HEK293 (cell line): ENCODE measurements at regions not wholly inside any gene's neighbourhood (a gene's known extent, or its start where the extent isn't known, plus 50 kb on each side); places are given as distances from the start of the nearest gene placed in this dataset.
A peak's percentile ranks its signal among the peaks of the same experiment; 100 is the strongest.

Experiments used
- CTCF ChIA-PET: fragments of 350-600 bp; formaldehyde crosslinking; extraction: SDS; loops from one replicate; lab custom pipeline; 2021; ENCODE audit warnings: antibody characterized with exemption; lab: Yijun Ruan, JAX
- POLR2A ChIA-PET: fragments of 300-600 bp; formaldehyde crosslinking; extraction: SDS; loops from one replicate; lab custom pipeline; 2020; ENCODE audit warnings: antibody characterized with exemption, inconsistent platforms; lab: Yijun Ruan, JAX
- H3K27ac ChIP-seq: fragments of 200-500 bp; sonication (Bioruptor generic); 2 replicates; pipeline ENCODE4 v1.5.1; 2014; ENCODE audit warnings: low read depth, low read length, control low read depth, inconsistent platforms; ENCODE audit errors: extremely low read depth
- H3K36me3 ChIP-seq, 2 experiments: fragments of 200-500 bp in 1 of 2; sonication (Bioruptor generic) in 1 of 2; 1 replicate in 1 of 2; 2 replicates in 1 of 2; pipeline ENCODE4 v1.5.1; 2014 to 2017; ENCODE audit warnings: inconsistent platforms in 2 of 2, low read length in 2 of 2; ENCODE audit not compliant: control insufficient read depth in 2 of 2, insufficient read depth in 1 of 2
- H3K4me1 ChIP-seq: fragments of 200-500 bp; sonication (Bioruptor generic); 2 replicates; pipeline ENCODE4 v1.5.1; 2014; ENCODE audit warnings: mild to moderate bottlenecking, low read length, inconsistent platforms; ENCODE audit not compliant: control insufficient read depth, insufficient read depth
- H3K4me3 ChIP-seq: 2 replicates; pipeline ENCODE4 v1.5.1; 2011; ENCODE audit warnings: low read depth, mild to moderate bottlenecking, control low read depth, low read length, moderate library complexity
- H3K9me3 ChIP-seq: fragments of 200-500 bp; sonication (Bioruptor generic); 2 replicates; pipeline ENCODE4 v1.5.1; 2014; ENCODE audit warnings: low read depth, low read length, inconsistent platforms; ENCODE audit not compliant: control insufficient read depth, insufficient read depth
- FEZF1 ChIP-seq: fragments of 450-650 bp; formaldehyde crosslinking; IDR thresholded peaks from 2 replicates; pipeline ENCODE4 v1.5.1; 2016; ENCODE audit warnings: missing biosample characterization, missing genetic modification characterization
- IKZF3 ChIP-seq: fragments of 450-650 bp; IDR thresholded peaks from 2 replicates; pipeline ENCODE4 v1.5.0; 2018; ENCODE audit warnings: missing biosample characterization, mild to moderate bottlenecking, missing genetic modification characterization, moderate library complexity
- MEIS1 ChIP-seq: sonication (generic); formaldehyde crosslinking; IDR thresholded peaks from 2 replicates; pipeline ENCODE4 v1.8.1; 2022; ENCODE audit warnings: missing genetic modification reagents, mild to moderate bottlenecking, borderline replicate concordance
- OSR2 ChIP-seq: fragments of 450-650 bp; formaldehyde crosslinking; IDR thresholded peaks from 2 replicates; pipeline ENCODE4 v1.5.1; 2016; ENCODE audit warnings: missing biosample characterization, missing genetic modification characterization
- PRDM4 ChIP-seq: fragments of 450-650 bp; formaldehyde crosslinking; IDR thresholded peaks from 2 replicates; pipeline ENCODE4 v1.5.1; 2017; ENCODE audit warnings: missing biosample characterization, missing genetic modification characterization
- SCRT2 ChIP-seq: fragments of 450-650 bp; formaldehyde crosslinking; IDR thresholded peaks from 2 replicates; pipeline ENCODE4 v1.5.1; 2016; ENCODE audit warnings: missing biosample characterization, missing genetic modification characterization
- WT1 ChIP-seq: fragments of 450-650 bp; formaldehyde crosslinking; IDR thresholded peaks from 2 replicates; pipeline ENCODE4 v1.5.1; 2016; ENCODE audit warnings: missing biosample characterization, missing genetic modification characterization
- ZBTB6 ChIP-seq: fragments of 450-650 bp; formaldehyde crosslinking; IDR thresholded peaks from 2 replicates; pipeline ENCODE4 v1.5.1; 2017; ENCODE audit warnings: missing biosample characterization, missing genetic modification characterization
- ZNF155 ChIP-seq: fragments of 450-650 bp; formaldehyde crosslinking; IDR thresholded peaks from 2 replicates; pipeline ENCODE4 v1.5.1; 2016; ENCODE audit warnings: missing biosample characterization, missing genetic modification characterization
- ZNF341 ChIP-seq: fragments of 450-650 bp; formaldehyde crosslinking; IDR thresholded peaks from 2 replicates; pipeline ENCODE4; 2016; ENCODE audit warnings: low read depth, missing biosample characterization, missing genetic modification characterization
- ZNF558 ChIP-seq: fragments of 450-650 bp; formaldehyde crosslinking; IDR thresholded peaks from 2 replicates; pipeline ENCODE4 v1.5.1; 2016; ENCODE audit warnings: missing biosample characterization, missing genetic modification characterization
- ZNF571 ChIP-seq: fragments of 450-650 bp; formaldehyde crosslinking; IDR thresholded peaks from 2 replicates; pipeline ENCODE4 v1.5.0; 2017; ENCODE audit warnings: missing biosample characterization, missing genetic modification characterization
- ZNF626 ChIP-seq: fragments of 450-650 bp; sonication (Bioruptor Pico); formaldehyde crosslinking; IDR thresholded peaks from 2 replicates; pipeline ENCODE4 v1.5.1; 2018; ENCODE audit warnings: missing biosample characterization, missing genetic modification characterization, inconsistent platforms
- ZNF792 ChIP-seq: fragments of 450-650 bp; formaldehyde crosslinking; IDR thresholded peaks from 2 replicates; pipeline ENCODE4 v1.5.1; 2016; ENCODE audit warnings: missing biosample characterization, missing genetic modification characterization
- ZNF843 ChIP-seq: fragments of 450-650 bp; formaldehyde crosslinking; IDR thresholded peaks from 2 replicates; pipeline ENCODE4 v1.5.1; 2016; ENCODE audit warnings: missing biosample characterization, missing genetic modification characterization
- TF ChIP-seq, protein P1 (sequence below): fragments of 450-650 bp; IDR thresholded peaks from 2 replicates; pipeline ENCODE4 v1.5.1; 2018; ENCODE audit warnings: missing biosample characterization, missing genetic modification characterization
- TF ChIP-seq, protein P2 (sequence below): fragments of 450-650 bp; formaldehyde crosslinking; IDR thresholded peaks from 2 replicates; pipeline ENCODE4 v1.5.1; 2016; ENCODE audit warnings: missing biosample characterization, missing genetic modification characterization, borderline replicate concordance

GRCh38 chr10:36677431-36677768 is 448.0 kb upstream of the ANKRD30A start:
- CTCF ChIA-PET = interaction anchor here (0.5 to 0.7 kb wide), 3 partner anchors 32 to 306 kb away, joined by 3 to 5 read pairs (median 4); no protein-coding TSS in a partner anchor
- POLR2A ChIA-PET = no interaction called here
- Histone ChIP-seq H3K9me3 (no peaks in the 10 kb centered on the region), H3K36me3 (no peaks in the 10 kb centered on the region), H3K4me3 (no peak overlapping the region), H3K27ac (no peak overlapping the region), H3K4me1 (peaks cover 23% of the 10 kb centered on the region)
- no peak for TF ChIP-seq PRDM4
- TF ChIP-seq ZNF792 (tag by site-specific recombination) = no peak
- 0 out of 2 replicates have a peak, but pooled peaks have one; percentile 3 for TF ChIP-seq SCRT2 (tag by site-specific recombination)
- TF ChIP-seq ZNF843 (tag by site-specific recombination) = 0 out of 2 replicates have a peak, but pooled peaks have one; percentile 1
- 0 out of 2 replicates have a peak, but pooled peaks have one; percentile 4 for TF ChIP-seq WT1 (tag by site-specific recombination)
- 0 out of 2 replicates have a peak, but pooled peaks have one; percentile 32 for TF ChIP-seq IKZF3 (tag by site-specific recombination)
- TF ChIP-seq ZNF571 (tag by site-specific recombination) = no peak
- TF ChIP-seq, protein P1, sequence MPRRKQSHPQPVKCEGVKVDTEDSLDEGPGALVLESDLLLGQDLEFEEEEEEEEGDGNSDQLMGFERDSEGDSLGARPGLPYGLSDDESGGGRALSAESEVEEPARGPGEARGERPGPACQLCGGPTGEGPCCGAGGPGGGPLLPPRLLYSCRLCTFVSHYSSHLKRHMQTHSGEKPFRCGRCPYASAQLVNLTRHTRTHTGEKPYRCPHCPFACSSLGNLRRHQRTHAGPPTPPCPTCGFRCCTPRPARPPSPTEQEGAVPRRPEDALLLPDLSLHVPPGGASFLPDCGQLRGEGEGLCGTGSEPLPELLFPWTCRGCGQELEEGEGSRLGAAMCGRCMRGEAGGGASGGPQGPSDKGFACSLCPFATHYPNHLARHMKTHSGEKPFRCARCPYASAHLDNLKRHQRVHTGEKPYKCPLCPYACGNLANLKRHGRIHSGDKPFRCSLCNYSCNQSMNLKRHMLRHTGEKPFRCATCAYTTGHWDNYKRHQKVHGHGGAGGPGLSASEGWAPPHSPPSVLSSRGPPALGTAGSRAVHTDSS = no peak
- TF ChIP-seq ZBTB6 (tag by site-specific recombination) = no peak
- TF ChIP-seq ZNF558 (tag by site-specific recombination) = no peak
- TF ChIP-seq, protein P2, sequence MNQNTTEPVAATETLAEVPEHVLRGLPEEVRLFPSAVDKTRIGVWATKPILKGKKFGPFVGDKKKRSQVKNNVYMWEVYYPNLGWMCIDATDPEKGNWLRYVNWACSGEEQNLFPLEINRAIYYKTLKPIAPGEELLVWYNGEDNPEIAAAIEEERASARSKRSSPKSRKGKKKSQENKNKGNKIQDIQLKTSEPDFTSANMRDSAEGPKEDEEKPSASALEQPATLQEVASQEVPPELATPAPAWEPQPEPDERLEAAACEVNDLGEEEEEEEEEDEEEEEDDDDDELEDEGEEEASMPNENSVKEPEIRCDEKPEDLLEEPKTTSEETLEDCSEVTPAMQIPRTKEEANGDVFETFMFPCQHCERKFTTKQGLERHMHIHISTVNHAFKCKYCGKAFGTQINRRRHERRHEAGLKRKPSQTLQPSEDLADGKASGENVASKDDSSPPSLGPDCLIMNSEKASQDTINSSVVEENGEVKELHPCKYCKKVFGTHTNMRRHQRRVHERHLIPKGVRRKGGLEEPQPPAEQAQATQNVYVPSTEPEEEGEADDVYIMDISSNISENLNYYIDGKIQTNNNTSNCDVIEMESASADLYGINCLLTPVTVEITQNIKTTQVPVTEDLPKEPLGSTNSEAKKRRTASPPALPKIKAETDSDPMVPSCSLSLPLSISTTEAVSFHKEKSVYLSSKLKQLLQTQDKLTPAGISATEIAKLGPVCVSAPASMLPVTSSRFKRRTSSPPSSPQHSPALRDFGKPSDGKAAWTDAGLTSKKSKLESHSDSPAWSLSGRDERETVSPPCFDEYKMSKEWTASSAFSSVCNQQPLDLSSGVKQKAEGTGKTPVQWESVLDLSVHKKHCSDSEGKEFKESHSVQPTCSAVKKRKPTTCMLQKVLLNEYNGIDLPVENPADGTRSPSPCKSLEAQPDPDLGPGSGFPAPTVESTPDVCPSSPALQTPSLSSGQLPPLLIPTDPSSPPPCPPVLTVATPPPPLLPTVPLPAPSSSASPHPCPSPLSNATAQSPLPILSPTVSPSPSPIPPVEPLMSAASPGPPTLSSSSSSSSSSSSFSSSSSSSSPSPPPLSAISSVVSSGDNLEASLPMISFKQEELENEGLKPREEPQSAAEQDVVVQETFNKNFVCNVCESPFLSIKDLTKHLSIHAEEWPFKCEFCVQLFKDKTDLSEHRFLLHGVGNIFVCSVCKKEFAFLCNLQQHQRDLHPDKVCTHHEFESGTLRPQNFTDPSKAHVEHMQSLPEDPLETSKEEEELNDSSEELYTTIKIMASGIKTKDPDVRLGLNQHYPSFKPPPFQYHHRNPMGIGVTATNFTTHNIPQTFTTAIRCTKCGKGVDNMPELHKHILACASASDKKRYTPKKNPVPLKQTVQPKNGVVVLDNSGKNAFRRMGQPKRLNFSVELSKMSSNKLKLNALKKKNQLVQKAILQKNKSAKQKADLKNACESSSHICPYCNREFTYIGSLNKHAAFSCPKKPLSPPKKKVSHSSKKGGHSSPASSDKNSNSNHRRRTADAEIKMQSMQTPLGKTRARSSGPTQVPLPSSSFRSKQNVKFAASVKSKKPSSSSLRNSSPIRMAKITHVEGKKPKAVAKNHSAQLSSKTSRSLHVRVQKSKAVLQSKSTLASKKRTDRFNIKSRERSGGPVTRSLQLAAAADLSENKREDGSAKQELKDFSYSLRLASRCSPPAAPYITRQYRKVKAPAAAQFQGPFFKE (tag by site-specific recombination) = no peak
- no peak for TF ChIP-seq MEIS1 (CRISPR knock-in tag)
- peak; percentile 77 for TF ChIP-seq OSR2 (tag by site-specific recombination)
- TF ChIP-seq ZNF155 (tag by site-specific recombination) = no peak
- TF ChIP-seq FEZF1 (tag by site-specific recombination) = peak; percentile 30; the same call in 1 of the 2 replicates
- no peak for TF ChIP-seq ZNF626 (tag by site-specific recombination)
- peak; percentile 32 for TF ChIP-seq ZNF341
